Ecto neural progenitor cell (in vitro differentiated cells): ENCODE measurements at regions not wholly inside any gene's neighbourhood (a gene's known extent, or its start where the extent isn't known, plus 50 kb on each side); places are given as distances from the start of the nearest gene placed in this dataset.
"Not testable (repeated sequence)": the region's sequence is repeated elsewhere in the genome, so short reads cannot be mapped to it uniquely, and the experiment has no call there.

Experiments
- DNase-seq: peaks from one replicate; pipeline ENCODE4 v3.0.0-alpha.2; 2018; ENCODE audit warnings: low spot score

- DNase-seq, result no peak
Measured at GRCh38 chr3:109656225-109656624, 318.9 kb upstream of the DPPA4 start.

GRCh38 chr3:109678600-109678999 lies 341.3 kb upstream of the DPPA4 start:
- DNase-seq, result no peak

- no peak for DNase-seq
Measured at GRCh38 chr3:109679664-109680063, 342.3 kb upstream of the DPPA4 start.

- DNase-seq, result no peak
Measured at GRCh38 chr3:109683746-109684145, 346.4 kb upstream of the DPPA4 start.

- DNase-seq, result no peak
Measured at GRCh38 chr3:109685084-109686079, 348.0 kb upstream of the DPPA4 start.

GRCh38 chr3:109687626-109688025 lies 350.3 kb upstream of the DPPA4 start:
- DNase-seq, result no peak

GRCh38 chr3:109696932-109697331 lies 359.6 kb upstream of the DPPA4 start:
- DNase-seq, result no peak

- DNase-seq, result no peak
Measured at GRCh38 chr3:109702252-109702651, 364.9 kb upstream of the DPPA4 start.

GRCh38 chr3:109702976-109703375 lies 365.6 kb upstream of the DPPA4 start:
- no peak for DNase-seq

- not testable (repeated sequence) for DNase-seq
Measured at GRCh38 chr3:109705133-109705532, 367.8 kb upstream of the DPPA4 start.

- no peak for DNase-seq
Measured at GRCh38 chr3:109707617-109708016, 370.3 kb upstream of the DPPA4 start.

- DNase-seq, result no peak
Measured at GRCh38 chr3:109713288-109713687, 375.9 kb upstream of the DPPA4 start.

- no peak for DNase-seq
Measured at GRCh38 chr3:109715707-109716106, 378.4 kb upstream of the DPPA4 start.

GRCh38 chr3:109718850-109719249 lies 381.5 kb upstream of the DPPA4 start:
- DNase-seq, result no peak

GRCh38 chr3:109728861-109729494 lies 391.6 kb upstream of the DPPA4 start:
- DNase-seq, result no peak

- no peak for DNase-seq
Measured at GRCh38 chr3:109731639-109732473, 394.5 kb upstream of the DPPA4 start.

- no peak for DNase-seq
Measured at GRCh38 chr3:109743981-109744380, 406.6 kb upstream of the DPPA4 start.

- no peak for DNase-seq
Measured at GRCh38 chr3:109772520-109772919, 435.2 kb upstream of the DPPA4 start.

GRCh38 chr3:109774108-109774507 lies 436.8 kb upstream of the DPPA4 start:
- DNase-seq, result no peak

- no peak for DNase-seq
Measured at GRCh38 chr3:109784285-109784684, 446.9 kb upstream of the DPPA4 start.

- no peak for DNase-seq
Measured at GRCh38 chr3:109784852-109785631, 447.7 kb upstream of the DPPA4 start.

- DNase-seq, result no peak
Measured at GRCh38 chr3:109803274-109803673, 465.9 kb upstream of the DPPA4 start.
